Prostate gland (tissue), 2 donors: ENCODE measurements at regions not wholly inside any gene's neighbourhood (a gene's known extent, or its start where the extent isn't known, plus 50 kb on each side); places are given as distances from the start of the nearest gene placed in this dataset.

Experiments
- DNase-seq: peaks from one replicate; pipeline ENCODE4 v3.0.0-alpha.2; 2019; ENCODE audit warnings: low spot score
- H3K27ac ChIP-seq, 2 donors: fragments of 200-600 bp; sonication (generic); 2 replicates each; pipeline ENCODE4 v1.5.1; 2017 to 2019
- H3K27me3 ChIP-seq: fragments of 200-600 bp; sonication (generic); replicated peaks from 2 replicates; pipeline ENCODE4 v1.5.1; 2019; ENCODE audit not compliant: insufficient read depth
- H3K36me3 ChIP-seq, 2 donors: fragments of 200-600 bp; sonication (generic); 1 replicate in 1 of 2; 2 replicates in 1 of 2; pipeline versions ENCODE4 v1.5.1 to v1.8.1; 2017 to 2019
- H3K4me1 ChIP-seq: fragments of 200-600 bp; sonication (generic); replicated peaks from 2 replicates; pipeline ENCODE4 v1.5.1; 2019
- H3K4me3 ChIP-seq, 2 donors: fragments of 200-600 bp; sonication (generic); 2 replicates each; pipeline ENCODE4 v1.5.1; 2017 to 2019
- H3K9me3 ChIP-seq: fragments of 200-600 bp; sonication (generic); 2 replicates; pipeline ENCODE4 v1.5.1; 2017
- CTCF ChIP-seq, 4 experiments: fragments of 200-600 bp in 2 of 4; fragments of 450-650 bp in 2 of 4; sonication (generic) in 2 of 4; IDR thresholded peaks; 1 replicate in 3 of 4; 2 replicates in 1 of 4; pipeline ENCODE4 v1.5.1; 2016 to 2019; ENCODE audit warnings: antibody characterized with exemption in 4 of 4, mild to moderate bottlenecking in 2 of 4, moderate library complexity in 2 of 4
- POLR2A ChIP-seq: fragments of 450-650 bp; IDR thresholded peaks from one replicate; pipeline ENCODE4 v1.6.1; 2016; ENCODE audit warnings: antibody characterized with exemption, mild to moderate bottlenecking
- POLR2AphosphoS5 ChIP-seq: sonication (generic); formaldehyde crosslinking; IDR thresholded peaks from one replicate; pipeline ENCODE4 v1.6.1; 2017; ENCODE audit warnings: antibody characterized with exemption
- WGBS: methylation state at CpG from one replicate; pipeline ENCODE4 v1.1.5; 2018; 5-methylcytosine and 5-hydroxymethylcytosine counted together
- intact Hi-C: fragments of 100-400 bp; cut with DNase I; formaldehyde crosslinking; loops from one replicate; pipeline ENCODE4 v1.14.2; 2022

- H3K27ac ChIP-seq, result no peak overlapping the region
- H3K4me1 ChIP-seq, result no peaks in the 10 kb centered on the region
- intact Hi-C loops, result no loop called here
- no peaks in the 10 kb centered on the region for H3K9me3 ChIP-seq
- WGBS, result 93% methylated on average over 36 of the region's 37 CpGs
- no peaks in the 10 kb centered on the region for H3K36me3 ChIP-seq
- DNase-seq, result no peak
- peaks cover 2% of the 10 kb centered on the region for H3K27me3 ChIP-seq
- H3K4me3 ChIP-seq, result no peak overlapping the region
- TF ChIP-seq POLR2A (no peak), POLR2AphosphoS5 (no peak), CTCF (IDR thresholded peaks at IDR 0.05) (no peak)
Measured at GRCh38 chr22:49616356-49617231, 211.1 kb downstream of the BRD1 start.

- no peak for DNase-seq
- no peaks in the 10 kb centered on the region for H3K9me3 ChIP-seq
- no peaks in the 10 kb centered on the region for H3K27me3 ChIP-seq
- no peaks in the 10 kb centered on the region for H3K36me3 ChIP-seq
- TF ChIP-seq CTCF (IDR thresholded peaks at IDR 0.05), result no peak
- TF ChIP-seq POLR2AphosphoS5, result no peak
- no peak for TF ChIP-seq POLR2A
- H3K27ac ChIP-seq, result no peak overlapping the region
- no peak overlapping the region for H3K4me3 ChIP-seq
- intact Hi-C loops, result no loop called here
- H3K4me1 ChIP-seq, result no peaks in the 10 kb centered on the region
- 94% methylated on average over 77 of the region's 77 CpGs for WGBS
Measured at GRCh38 chr22:49614966-49615965, 212.4 kb downstream of the BRD1 start.

GRCh38 chr22:49613511-49614270 lies 214.0 kb downstream of the BRD1 start:
- no peak overlapping the region for H3K4me3 ChIP-seq
- H3K9me3 ChIP-seq, result no peaks in the 10 kb centered on the region
- 83% methylated on average over 18 of the region's 18 CpGs for WGBS
- H3K4me1 ChIP-seq, result no peaks in the 10 kb centered on the region
- TF ChIP-seq CTCF (IDR thresholded peaks at IDR 0.05), result no peak
- TF ChIP-seq POLR2A, result no peak
- no peak for TF ChIP-seq POLR2AphosphoS5
- no peak for DNase-seq
- no peaks in the 10 kb centered on the region for H3K36me3 ChIP-seq
- no peaks in the 10 kb centered on the region for H3K27me3 ChIP-seq
- H3K27ac ChIP-seq, result no peak overlapping the region
- intact Hi-C loops, result no loop called here

DNA sequence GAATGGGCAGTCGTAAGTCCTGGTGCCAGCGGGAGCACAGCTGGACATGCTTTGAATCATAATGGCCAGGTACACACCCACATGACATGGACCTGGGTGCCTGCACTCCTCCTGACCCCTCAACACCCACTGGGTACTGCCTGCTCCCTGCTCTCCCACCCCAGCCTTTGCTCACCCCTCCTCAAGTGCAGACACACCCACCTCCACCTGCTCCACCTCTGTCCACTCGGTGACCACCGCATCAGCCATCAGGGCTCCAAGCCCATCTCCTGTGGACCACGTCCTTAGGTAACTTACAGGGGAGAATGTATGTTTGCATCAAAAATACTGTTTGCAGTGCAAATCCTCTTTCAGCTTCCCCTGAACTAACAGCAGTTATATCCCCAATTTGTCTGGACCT lies 214.6 kb downstream of the BRD1 start:
- intact Hi-C loops, result no loop called here
- no peak overlapping the region for H3K4me3 ChIP-seq
- TF ChIP-seq POLR2AphosphoS5 (no peak), POLR2A (no peak), CTCF (IDR thresholded peaks at IDR 0.05) (no peak)
- 96% methylated on average over 5 of the region's 5 CpGs for WGBS
- no peaks in the 10 kb centered on the region for H3K4me1 ChIP-seq
- no peaks in the 10 kb centered on the region for H3K27me3 ChIP-seq
- no peaks in the 10 kb centered on the region for H3K9me3 ChIP-seq
- no peaks in the 10 kb centered on the region for H3K36me3 ChIP-seq
- H3K27ac ChIP-seq, result no peak overlapping the region
- no peak for DNase-seq
